IMR-90 (cell line): ENCODE measurements at regions not wholly inside any gene's neighbourhood (a gene's known extent, or its start where the extent isn't known, plus 50 kb on each side); places are given as distances from the start of the nearest gene placed in this dataset.

Experiments
- CTCF ChIP-seq: conservative IDR thresholded peaks from 2 replicates; pipeline ENCODE4 v1.5.1; 2012; ENCODE audit warnings: mild to moderate bottlenecking, low read depth, low read length, improper control_type of control experiment
- FOS ChIP-seq: fragments of 150-350 bp; IDR thresholded peaks from 2 replicates; pipeline ENCODE4 v1.6.1; 2016; ENCODE audit warnings: low read depth, low read length
- MAZ ChIP-seq: IDR thresholded peaks from 2 replicates; pipeline ENCODE4 v1.6.1; 2012; ENCODE audit warnings: low read depth, mild to moderate bottlenecking, low read length, improper control_type of control experiment, moderate library complexity, borderline replicate concordance
- POLR2A ChIP-seq: IDR thresholded peaks from 2 replicates; pipeline ENCODE4 v1.6.1; 2012; ENCODE audit warnings: mild to moderate bottlenecking, low read depth, low read length
- RFX5 ChIP-seq: IDR thresholded peaks from 2 replicates; pipeline ENCODE4 v1.8.0; 2012; ENCODE audit warnings: low read depth, mild to moderate bottlenecking, low read length, moderate library complexity
- USF2 ChIP-seq: fragments of 150-350 bp; IDR thresholded peaks from 2 replicates; pipeline ENCODE4 v1.6.1; 2017; ENCODE audit warnings: mild to moderate bottlenecking, antibody characterized with exemption, low read length, low read depth

GRCh38 chr12:130258863-130259262 lies 78.8 kb upstream of the PIWIL1 start:
- TF ChIP-seq CTCF (no peak), POLR2A (no peak), MAZ (no peak), USF2 (no peak), FOS (no peak), RFX5 (no peak)
